Transverse colon (tissue), 4 donors: ENCODE measurements at regions not wholly inside any gene's neighbourhood (a gene's known extent, or its start where the extent isn't known, plus 50 kb on each side); places are given as distances from the start of the nearest gene placed in this dataset.
"Not testable (repeated sequence)": the region's sequence is repeated elsewhere in the genome, so short reads cannot be mapped to it uniquely, and the experiment has no call there.

ENCODE experiments used
- DNase-seq: peaks from one replicate; pipeline ENCODE4 v3.0.0-alpha.2; 2019
- H3K27ac ChIP-seq, 4 donors: fragments of 200-600 bp; sonication (generic); 2 replicates each; pipeline ENCODE4 v1.5.1; 2016 to 2018; ENCODE audit warnings: inconsistent platforms in 4 of 4
- H3K27me3 ChIP-seq: fragments of 200-600 bp; sonication (generic); 2 replicates; pipeline ENCODE4 v1.5.1; 2017; ENCODE audit warnings: inconsistent platforms
- H3K36me3 ChIP-seq, 4 donors: fragments of 200-600 bp; sonication (generic); 2 replicates each; pipeline ENCODE4 v1.5.1; 2017 to 2019; ENCODE audit warnings: inconsistent platforms in 4 of 4
- H3K4me1 ChIP-seq, 4 donors: fragments of 200-600 bp; sonication (generic); 2 replicates each; pipeline ENCODE4 v1.5.1; 2017 to 2020; ENCODE audit warnings: inconsistent platforms in 4 of 4
- H3K4me3 ChIP-seq, 4 donors: fragments of 200-600 bp; sonication (generic); 1 replicate in 1 of 4; 2 replicates in 3 of 4; pipeline versions ENCODE4 v1.5.1 to v1.6.1; 2017 to 2019; ENCODE audit warnings: inconsistent platforms in 4 of 4
- H3K9me3 ChIP-seq, 2 donors: fragments of 200-600 bp; sonication (generic); 2 replicates each; pipeline ENCODE4 v1.5.1; 2017 to 2019; ENCODE audit warnings: inconsistent platforms in 2 of 2
- WGBS, 2 donors: methylation state at CpG; one replicate each; pipeline ENCODE4 v1.1.5; 2018; ENCODE audit warnings: low coverage in 1 of 2; 5-methylcytosine and 5-hydroxymethylcytosine counted together
- in situ Hi-C, 4 donors: fragments of 200-750 bp; cut with MboI; loops; one replicate each; pipeline versions ENCODE4 v1.15.0 to v1.15.1; 2017; ENCODE audit warnings: low sequenced_read_pairs in 3 of 4, low pct_ligation_motif_present in 1 of 4, low pct_unique_long_range_greater_than_20kb in 1 of 4
- intact Hi-C: fragments of 100-400 bp; cut with DNase I; formaldehyde crosslinking; loops from one replicate; pipeline ENCODE4 v1.15.1; 2023; ENCODE audit warnings: low total_unique reads

- in situ Hi-C loops, intact Hi-C loops, H3K27me3 ChIP-seq, H3K4me3 ChIP-seq, H3K36me3 ChIP-seq, H3K27ac ChIP-seq, H3K9me3 ChIP-seq, H3K4me1 ChIP-seq, DNase-seq: not testable (repeated sequence)
- WGBS, 2 donors, result no CpG with 5 or more reads among the region's 5 CpGs
Measured at GRCh38 chr15:22174088-22174487, 93.8 kb downstream of the OR4M2 start.

DNA sequence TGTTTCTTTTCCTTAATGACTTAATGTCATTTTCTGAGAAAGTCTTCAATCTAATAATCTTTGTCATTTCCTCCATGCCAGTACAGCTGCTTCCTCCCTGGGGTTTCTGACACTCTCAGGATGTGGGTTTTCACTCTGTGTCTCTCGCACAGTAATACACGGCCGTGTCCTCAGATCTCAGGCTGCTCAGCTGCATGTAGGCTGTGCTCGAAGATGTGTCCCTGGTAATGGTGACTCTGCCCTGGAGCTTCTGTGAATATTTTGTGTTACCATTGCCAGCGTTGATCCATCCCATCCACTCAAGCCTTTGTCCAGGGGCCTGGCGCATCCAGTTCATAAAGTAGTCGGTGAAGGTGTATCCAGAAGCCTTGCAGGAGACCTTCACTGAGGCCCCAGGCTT, 97.6 kb downstream of the OR4M2 start:
- H3K4me1 ChIP-seq, H3K36me3 ChIP-seq, H3K9me3 ChIP-seq, H3K4me3 ChIP-seq, intact Hi-C loops, in situ Hi-C loops, H3K27ac ChIP-seq, DNase-seq, H3K27me3 ChIP-seq: not testable (repeated sequence)
- WGBS, 2 donors, result no CpG with 5 or more reads among the region's 7 CpGs

- DNase-seq, H3K4me1 ChIP-seq, H3K27me3 ChIP-seq, H3K36me3 ChIP-seq, H3K9me3 ChIP-seq, intact Hi-C loops, H3K27ac ChIP-seq, in situ Hi-C loops, H3K4me3 ChIP-seq: not testable (repeated sequence)
- WGBS, 2 donors, result no CpG with 5 or more reads among the region's 1 CpG
Measured at GRCh38 chr15:22178438-22178837, 98.1 kb downstream of the OR4M2 start.

DNA sequence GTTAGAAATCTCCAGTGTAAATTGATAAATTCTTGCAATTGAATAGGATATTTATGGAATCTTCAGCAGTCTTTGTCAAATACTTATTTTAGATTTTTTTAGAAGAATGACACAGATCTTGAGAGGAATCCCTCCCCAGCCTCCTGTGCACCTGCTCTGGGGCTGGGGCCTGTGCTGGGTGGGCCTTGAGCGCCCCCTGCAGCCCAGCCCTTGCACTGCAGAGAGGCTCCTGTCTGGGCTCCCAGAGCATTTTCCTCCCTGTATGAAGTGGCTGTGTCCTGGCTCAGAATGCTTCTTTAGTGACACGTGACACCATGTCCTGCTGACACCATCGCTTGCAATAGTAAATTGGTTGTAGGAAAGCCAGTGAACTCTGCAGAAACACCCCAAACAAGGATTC, 98.7 kb downstream of the OR4M2 start:
- H3K4me1 ChIP-seq, H3K27me3 ChIP-seq, DNase-seq, intact Hi-C loops, H3K4me3 ChIP-seq, in situ Hi-C loops, H3K9me3 ChIP-seq, H3K27ac ChIP-seq, H3K36me3 ChIP-seq: not testable (repeated sequence)
- WGBS, 2 donors, result no CpG with 5 or more reads among the region's 3 CpGs

GRCh38 chr15:22180611-22181010, 100.3 kb downstream of the OR4M2 start:
- WGBS, 2 donors, result no CpG with 5 or more reads among the region's 7 CpGs
- H3K9me3 ChIP-seq, in situ Hi-C loops, H3K4me1 ChIP-seq, H3K27ac ChIP-seq, H3K4me3 ChIP-seq, intact Hi-C loops, DNase-seq, H3K27me3 ChIP-seq, H3K36me3 ChIP-seq: not testable (repeated sequence)

- DNase-seq, H3K27ac ChIP-seq, H3K4me1 ChIP-seq, H3K9me3 ChIP-seq, intact Hi-C loops, H3K4me3 ChIP-seq, H3K27me3 ChIP-seq, in situ Hi-C loops, H3K36me3 ChIP-seq: not testable (repeated sequence)
- no CpG with 5 or more reads among the region's 15 CpGs for WGBS, 2 donors
Measured at GRCh38 chr15:22184678-22185077, 104.4 kb downstream of the OR4M2 start.

GRCh38 chr15:22186846-22187532, 106.7 kb downstream of the OR4M2 start:
- DNase-seq, H3K27ac ChIP-seq, H3K27me3 ChIP-seq, H3K36me3 ChIP-seq, H3K4me3 ChIP-seq, H3K4me1 ChIP-seq, intact Hi-C loops, H3K9me3 ChIP-seq, in situ Hi-C loops: not testable (repeated sequence)
- WGBS, 2 donors, result 84% methylated on average over 5 of the region's 9 CpGs; no CpG with 5 or more reads in 1 of the 2 donors

DNA sequence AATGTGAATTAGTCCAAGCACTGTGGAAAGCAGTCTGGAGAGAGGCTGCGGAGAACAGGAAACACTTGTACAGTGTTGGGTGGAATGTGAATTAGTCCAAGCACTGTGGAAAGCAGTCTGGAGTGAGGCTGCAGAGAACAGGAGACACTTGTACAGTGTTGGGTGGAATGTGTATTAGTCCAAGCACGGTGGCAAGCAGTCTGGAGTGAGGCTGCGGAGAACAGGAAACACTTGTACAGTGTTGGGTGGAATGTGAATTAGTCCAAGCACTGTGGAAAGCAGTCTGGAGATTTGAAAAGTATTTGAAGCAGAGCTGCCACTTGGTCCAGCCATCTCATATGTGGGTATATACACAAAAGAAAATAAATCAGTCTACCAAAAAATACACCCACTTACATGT, 111.5 kb downstream of the OR4M2 start:
- H3K9me3 ChIP-seq, DNase-seq, in situ Hi-C loops, H3K4me3 ChIP-seq, H3K27me3 ChIP-seq, H3K4me1 ChIP-seq, H3K27ac ChIP-seq, H3K36me3 ChIP-seq, intact Hi-C loops: not testable (repeated sequence)
- 60% methylated on average over 1 of the region's 3 CpGs; no CpG with 5 or more reads in 1 of the 2 donors for WGBS, 2 donors

DNA sequence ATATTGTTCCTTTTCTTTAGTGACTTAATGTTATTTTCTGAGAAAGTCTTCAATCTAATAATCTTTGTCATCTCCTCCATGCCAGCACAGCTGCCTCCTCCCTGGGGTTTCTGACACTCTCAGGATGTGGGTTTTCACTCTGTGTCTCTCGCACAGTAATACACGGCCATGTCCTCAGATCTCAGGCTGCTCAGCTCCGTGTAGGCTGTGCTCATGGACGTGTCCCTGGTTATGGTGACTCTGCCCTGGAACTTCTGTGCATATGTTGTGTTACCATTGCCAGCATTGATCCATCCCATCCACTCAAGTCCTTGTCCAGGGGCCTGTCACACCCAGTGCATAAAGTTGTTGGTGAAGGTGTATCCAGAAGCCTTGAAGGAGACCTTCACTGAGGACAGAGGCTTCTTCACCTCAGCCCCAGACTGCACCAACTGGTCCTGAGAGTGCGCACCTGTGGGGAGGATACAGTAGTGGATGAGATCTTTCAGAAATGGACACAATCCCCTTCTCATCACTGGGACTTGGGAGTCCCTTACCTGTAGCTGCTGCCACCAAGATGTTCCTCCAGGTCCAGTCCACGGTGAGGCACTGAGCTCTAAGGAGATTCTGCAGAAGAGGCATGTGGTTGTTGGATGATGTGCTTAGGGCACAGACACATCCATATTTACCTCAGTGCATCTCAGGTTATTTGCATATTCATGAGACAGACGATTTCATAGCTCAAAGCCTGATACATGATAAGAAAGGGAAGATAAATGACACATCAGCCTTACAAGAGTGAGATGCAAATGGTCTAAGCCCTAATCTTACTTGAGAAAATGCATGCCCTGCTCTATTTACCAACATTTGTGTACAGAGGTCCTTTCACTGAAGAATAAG, 114.7 kb downstream of the OR4M2 start:
- no CpG with 5 or more reads among the region's 7 CpGs for WGBS, 2 donors
- intact Hi-C loops, in situ Hi-C loops, H3K9me3 ChIP-seq, H3K27ac ChIP-seq, H3K27me3 ChIP-seq, H3K4me1 ChIP-seq, H3K4me3 ChIP-seq, H3K36me3 ChIP-seq, DNase-seq: not testable (repeated sequence)

DNA sequence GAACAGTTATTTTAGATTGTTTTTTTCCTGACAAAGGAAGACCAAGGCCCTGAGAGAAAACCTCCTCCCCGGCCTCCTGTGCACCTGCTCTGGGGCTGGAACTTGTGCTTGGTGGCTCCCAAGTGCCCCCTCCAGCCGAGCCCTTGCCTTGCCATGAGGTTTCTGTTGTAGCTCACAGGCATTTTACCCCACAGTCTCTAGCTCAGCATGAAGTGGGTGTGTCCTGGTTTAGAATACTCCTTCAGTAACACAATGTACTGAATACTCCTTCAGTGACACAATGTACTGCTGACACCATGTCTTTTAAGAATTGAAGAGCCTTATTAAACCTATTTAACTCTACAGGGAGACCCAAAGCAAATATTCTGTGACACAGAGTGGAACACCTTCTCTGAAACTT, 116.1 kb downstream of the OR4M2 start:
- DNase-seq, in situ Hi-C loops, H3K9me3 ChIP-seq, H3K36me3 ChIP-seq, H3K27me3 ChIP-seq, H3K4me1 ChIP-seq, intact Hi-C loops, H3K4me3 ChIP-seq, H3K27ac ChIP-seq: not testable (repeated sequence)
- no CpG with 5 or more reads among the region's 2 CpGs for WGBS, 2 donors

DNA sequence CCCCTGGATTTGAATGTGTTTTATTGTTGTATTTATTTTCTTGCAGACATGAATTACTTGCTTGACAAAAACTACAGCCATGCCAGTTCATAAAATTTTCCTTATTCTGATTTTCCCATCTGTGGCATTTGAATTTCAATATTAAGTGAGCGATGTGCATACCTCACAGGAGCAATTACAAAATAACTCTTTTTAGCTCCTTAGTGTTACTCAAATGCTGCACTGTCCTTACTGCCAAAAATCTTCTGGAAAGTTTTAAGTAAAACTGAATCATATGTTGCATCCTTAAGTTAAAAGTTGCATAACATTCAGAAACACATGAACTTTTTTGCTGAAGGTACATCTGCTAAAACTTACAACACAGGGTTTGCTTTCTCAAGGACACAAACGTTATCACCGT, 120.1 kb downstream of the OR4M2 start:
- in situ Hi-C loops, H3K36me3 ChIP-seq, H3K27me3 ChIP-seq, H3K27ac ChIP-seq, H3K4me3 ChIP-seq, H3K4me1 ChIP-seq, DNase-seq, H3K9me3 ChIP-seq, intact Hi-C loops: not testable (repeated sequence)
- WGBS, 2 donors, result no CpG with 5 or more reads among the region's 3 CpGs
